ENCODE measurements at regions not wholly inside any gene's neighbourhood (a gene's known extent, or its start where the extent isn't known, plus 50 kb on each side); places are given as distances from the start of the nearest gene placed in this dataset.

- no peaks in the 10 kb centered on the region for H3K36me3 ChIP-seq (replicated peaks in 1 of 2)
- intact Hi-C loops (cut with DNase I): no loop called here
- 78 to 83% (median 81%) methylated on average over 1 of the region's 1 CpG for WGBS, 4 donors
- H3K4me3 ChIP-seq: no peak overlapping the region
- peaks cover 0 to 10% (median 0%) of the 10 kb centered on the region in 3 donors for H3K9me3 ChIP-seq (replicated peaks in 1 of 3)
- no peak for TF ChIP-seq POLR2A (IDR thresholded peaks at IDR 0.05)
- no peak for TF ChIP-seq CTCF (IDR thresholded peaks at IDR 0.05)
- H3K27ac ChIP-seq: no peak overlapping the region
- no peaks in the 10 kb centered on the region for H3K4me1 ChIP-seq (replicated peaks in 1 of 2)
- no peaks in the 10 kb centered on the region for H3K27me3 ChIP-seq
- no peak for DNase-seq
These were observed 1055.4 kb downstream of the TBL1XR1 start for GRCh38 chr3:176141837-176142236.

GRCh38 chr3:176120507-176120906 lies 1076.8 kb downstream of the TBL1XR1 start:
- 50 to 69% (median 63%) methylated on average over 2 of the region's 2 CpGs for WGBS, 4 donors
- H3K27me3 ChIP-seq: no peaks in the 10 kb centered on the region
- no peak overlapping the region for H3K4me3 ChIP-seq
- H3K27ac ChIP-seq: no peak overlapping the region
- intact Hi-C loops (cut with DNase I): no loop called here
- no peaks in the 10 kb centered on the region for H3K4me1 ChIP-seq (replicated peaks in 1 of 2)
- no peak for DNase-seq
- no peaks in the 10 kb centered on the region for H3K36me3 ChIP-seq (replicated peaks in 1 of 2)
- H3K9me3 ChIP-seq (replicated peaks in 1 of 3): no peaks in the 10 kb centered on the region
- TF ChIP-seq CTCF (IDR thresholded peaks at IDR 0.05): no peak
- no peak for TF ChIP-seq POLR2A (IDR thresholded peaks at IDR 0.05)

GRCh38 chr3:176119826-176120225 lies 1077.5 kb downstream of the TBL1XR1 start:
- H3K27me3 ChIP-seq: no peaks in the 10 kb centered on the region
- no peaks in the 10 kb centered on the region for H3K36me3 ChIP-seq (replicated peaks in 1 of 2)
- no peak overlapping the region for H3K27ac ChIP-seq
- WGBS, 4 donors: 81 to 86% (median 82%) methylated on average over 6 of the region's 6 CpGs
- no peak overlapping the region for H3K4me3 ChIP-seq
- H3K4me1 ChIP-seq (replicated peaks in 1 of 2): no peaks in the 10 kb centered on the region
- no peak for DNase-seq
- intact Hi-C loops (cut with DNase I): no loop called here
- TF ChIP-seq POLR2A (IDR thresholded peaks at IDR 0.05) (no peak), CTCF (IDR thresholded peaks at IDR 0.05) (no peak)
- H3K9me3 ChIP-seq (replicated peaks in 1 of 3): no peaks in the 10 kb centered on the region

- 65 to 75% (median 69%) methylated on average over 2 of the region's 2 CpGs for WGBS, 4 donors
- intact Hi-C loops (cut with DNase I): no loop called here
- Histone ChIP-seq H3K4me1 (replicated peaks in 1 of 2) (no peaks in the 10 kb centered on the region), H3K36me3 (replicated peaks in 1 of 2) (no peaks in the 10 kb centered on the region), H3K27me3 (no peaks in the 10 kb centered on the region), H3K9me3 (replicated peaks in 1 of 3) (no peaks in the 10 kb centered on the region), H3K27ac (no peak overlapping the region), H3K4me3 (no peak overlapping the region)
- DNase-seq: no peak
- no peak for TF ChIP-seq POLR2A (IDR thresholded peaks at IDR 0.05)
- no peak for TF ChIP-seq CTCF (IDR thresholded peaks at IDR 0.05)
These were observed 1090.9 kb downstream of the TBL1XR1 start for GRCh38 chr3:176106380-176106779.
